PC-9 (cell line): ENCODE measurements at regions not wholly inside any gene's neighbourhood (a gene's known extent, or its start where the extent isn't known, plus 50 kb on each side); places are given as distances from the start of the nearest gene placed in this dataset.

Experiments
- BruUV-seq: library from RNA; stranded (reverse); fragments of 400-500 nt; replicated peaks from 2 replicates; lab custom pipeline; 2021; lab: Mats Ljungman, UMichigan
- CTCF ChIA-PET: fragments of 300-600 bp; sonication (Branson Sonifier 250); formaldehyde crosslinking; loops from one replicate; lab custom pipeline; 2022; ENCODE audit warnings: antibody characterized with exemption; lab: Charles Lee
- POLR2A ChIA-PET: fragments of 300-600 bp; sonication (Branson Sonifier 250); formaldehyde crosslinking; loops from one replicate; lab custom pipeline; 2022; ENCODE audit warnings: antibody characterized with exemption; ENCODE audit not compliant: unreplicated experiment; lab: Charles Lee
- DNase-seq, 2 experiments: peaks; one replicate each; pipeline versions ENCODE4 v3.0.0 to v3.0.0-alpha.2; 2015 to 2022; ENCODE audit warnings: mixed read lengths in 1 of 2
- H2AFZ ChIP-seq: fragments of 200-600 bp; sonication (generic); 2 replicates; pipeline ENCODE4 v1.8.1; 2017; ENCODE audit warnings: antibody characterized with exemption
- H3F3A ChIP-seq: fragments of 200-600 bp; sonication (generic); 2 replicates; pipeline ENCODE4 v1.8.1; 2017; ENCODE audit warnings: antibody characterized with exemption, mild to moderate bottlenecking, low read depth; ENCODE audit not compliant: insufficient read depth
- H3K27ac ChIP-seq: fragments of 200-600 bp; sonication (generic); 2 replicates; pipeline ENCODE4 v1.6.1; 2016; ENCODE audit warnings: mixed run types
- H3K27me3 ChIP-seq: fragments of 200-600 bp; sonication (generic); 2 replicates; pipeline ENCODE4 v1.6.1; 2016; ENCODE audit warnings: low read depth, mixed run types; ENCODE audit not compliant: insufficient read depth
- H3K36me3 ChIP-seq: fragments of 200-600 bp; sonication (generic); 2 replicates; pipeline ENCODE4 v1.6.1; 2016; ENCODE audit warnings: low read depth, mixed run types
- H3K4me1 ChIP-seq: fragments of 200-600 bp; sonication (generic); replicated peaks from 2 replicates; pipeline ENCODE4 v1.6.1; 2016; ENCODE audit warnings: mixed run types; ENCODE audit not compliant: insufficient read depth
- H3K4me2 ChIP-seq: fragments of 200-600 bp; sonication (generic); 2 replicates; pipeline ENCODE4 v1.6.1; 2017; ENCODE audit warnings: mixed run types
- H3K4me3 ChIP-seq: fragments of 200-600 bp; sonication (generic); 2 replicates; pipeline ENCODE4 v1.6.1; 2016; ENCODE audit warnings: mixed run types
- H3K79me2 ChIP-seq: fragments of 200-600 bp; sonication (generic); 2 replicates; pipeline ENCODE4 v1.6.1; 2017; ENCODE audit warnings: low read depth, mixed run types
- H3K9me2 ChIP-seq: fragments of 200-600 bp; sonication (generic); 2 replicates; pipeline ENCODE4 v1.8.1; 2017; ENCODE audit warnings: mild to moderate bottlenecking; ENCODE audit not compliant: insufficient read depth
- H3K9me3 ChIP-seq: fragments of 200-600 bp; sonication (generic); 2 replicates; pipeline ENCODE4 v1.8.1; 2016; ENCODE audit warnings: low read depth; ENCODE audit not compliant: insufficient read depth
- H4K20me1 ChIP-seq: fragments of 200-600 bp; sonication (generic); 2 replicates; pipeline ENCODE4 v1.8.1; 2017; ENCODE audit not compliant: insufficient read depth
- EZH2 ChIP-seq: fragments of 200-600 bp; sonication (generic); IDR thresholded peaks from 2 replicates; pipeline ENCODE4 v1.8.0; 2017; ENCODE audit warnings: antibody characterized with exemption, low read depth
- intact Hi-C: fragments of 100-400 bp; cut with micrococcal nuclease; formaldehyde crosslinking; loops from one replicate; pipeline ENCODE4 v1.10.0; 2022; ENCODE audit not compliant: unreplicated experiment
- TF ChIP-seq, protein P1 (sequence below): fragments of 200-600 bp; sonication (generic); conservative IDR thresholded peaks from 2 replicates; pipeline ENCODE4 v1.6.1; 2017; ENCODE audit warnings: mixed run types, antibody characterized with exemption, mild to moderate bottlenecking, moderate library complexity

- H3K9me3 ChIP-seq: no peaks in the 10 kb centered on the region
These were observed 133.4 kb upstream of the ACP3 start for GRCh38 chr3:132183811-132184210.

GRCh38 chr3:132187746-132188145 lies 129.5 kb upstream of the ACP3 start:
- Histone ChIP-seq H3K36me3 (no peaks in the 10 kb centered on the region), H3K9me3 (no peaks in the 10 kb centered on the region), H4K20me1 (no peaks in the 10 kb centered on the region), H3K4me3 (no peak overlapping the region), H3K27me3 (no peaks in the 10 kb centered on the region), H2AFZ (no peak overlapping the region), H3K4me1 (no peaks in the 10 kb centered on the region), H3K79me2 (no peaks in the 10 kb centered on the region), H3F3A (no peaks in the 10 kb centered on the region), H3K4me2 (no peak overlapping the region), H3K9me2 (no peaks in the 10 kb centered on the region), H3K27ac (no peak overlapping the region)
- intact Hi-C loops: loop anchor here (10.0 kb wide), 1 partner anchor 1153 kb away; no protein-coding TSS in a partner anchor
- ChIA-PET CTCF (no interaction called here), POLR2A (no interaction called here)
- no peak for DNase-seq
- TF ChIP-seq, protein P1, sequence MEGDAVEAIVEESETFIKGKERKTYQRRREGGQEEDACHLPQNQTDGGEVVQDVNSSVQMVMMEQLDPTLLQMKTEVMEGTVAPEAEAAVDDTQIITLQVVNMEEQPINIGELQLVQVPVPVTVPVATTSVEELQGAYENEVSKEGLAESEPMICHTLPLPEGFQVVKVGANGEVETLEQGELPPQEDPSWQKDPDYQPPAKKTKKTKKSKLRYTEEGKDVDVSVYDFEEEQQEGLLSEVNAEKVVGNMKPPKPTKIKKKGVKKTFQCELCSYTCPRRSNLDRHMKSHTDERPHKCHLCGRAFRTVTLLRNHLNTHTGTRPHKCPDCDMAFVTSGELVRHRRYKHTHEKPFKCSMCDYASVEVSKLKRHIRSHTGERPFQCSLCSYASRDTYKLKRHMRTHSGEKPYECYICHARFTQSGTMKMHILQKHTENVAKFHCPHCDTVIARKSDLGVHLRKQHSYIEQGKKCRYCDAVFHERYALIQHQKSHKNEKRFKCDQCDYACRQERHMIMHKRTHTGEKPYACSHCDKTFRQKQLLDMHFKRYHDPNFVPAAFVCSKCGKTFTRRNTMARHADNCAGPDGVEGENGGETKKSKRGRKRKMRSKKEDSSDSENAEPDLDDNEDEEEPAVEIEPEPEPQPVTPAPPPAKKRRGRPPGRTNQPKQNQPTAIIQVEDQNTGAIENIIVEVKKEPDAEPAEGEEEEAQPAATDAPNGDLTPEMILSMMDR: no peak
- no peak for TF ChIP-seq EZH2
- no TSS peak for BruUV-seq

More at GRCh38 chr3:132183811-132184210, 133.4 kb upstream of the ACP3 start:
- ChIA-PET POLR2A (no interaction called here), CTCF (interaction anchor here (0.6 to 1.4 kb wide), 2 partner anchors 149 to 168 kb away, joined by 3 to 4 read pairs; partner anchors contain the start of gene CPNE4)
- Histone ChIP-seq H3K79me2 (no peaks in the 10 kb centered on the region), H4K20me1 (no peaks in the 10 kb centered on the region), H3K27me3 (no peaks in the 10 kb centered on the region), H3K4me2 (no peak overlapping the region), H2AFZ (no peak overlapping the region), H3K4me3 (no peak overlapping the region), H3F3A (peaks cover 5% of the 10 kb centered on the region; the same call in 1 of the 2 replicates), H3K27ac (no peak overlapping the region), H3K36me3 (no peaks in the 10 kb centered on the region), H3K9me2 (no peaks in the 10 kb centered on the region), H3K4me1 (peaks cover 10% of the 10 kb centered on the region; the same call in 1 of the 2 replicates)
- no peak for DNase-seq
- TF ChIP-seq EZH2: no peak
- TF ChIP-seq, protein P1: no peak
- intact Hi-C loops: loop anchor here (5.0 to 10.0 kb wide), 2 partner anchors 158 to 1149 kb away; no protein-coding TSS in a partner anchor
- no TSS peak for BruUV-seq

GRCh38 chr3:132189601-132190000 lies 127.6 kb upstream of the ACP3 start:
- DNase-seq: no peak
- CTCF ChIA-PET: no interaction called here
- no TSS peak for BruUV-seq
- H3K9me2 ChIP-seq: no peaks in the 10 kb centered on the region
- H3K4me1 ChIP-seq: no peaks in the 10 kb centered on the region
- POLR2A ChIA-PET: interaction anchor here (0.6 kb wide), 1 partner anchor 54 kb away, joined by 3 read pairs; no protein-coding TSS in a partner anchor
- no peak overlapping the region for H3K4me2 ChIP-seq
- TF ChIP-seq EZH2: no peak
- TF ChIP-seq, protein P1: no peak
- no peak overlapping the region for H3K4me3 ChIP-seq
- H3K36me3 ChIP-seq: no peaks in the 10 kb centered on the region
- no peak overlapping the region for H3K27ac ChIP-seq
- H4K20me1 ChIP-seq: no peaks in the 10 kb centered on the region
- no peaks in the 10 kb centered on the region for H3K9me3 ChIP-seq
- no peaks in the 10 kb centered on the region for H3K27me3 ChIP-seq
- no peaks in the 10 kb centered on the region for H3F3A ChIP-seq
- H3K79me2 ChIP-seq: no peaks in the 10 kb centered on the region
- intact Hi-C loops: loop anchor here (10.0 kb wide), 1 partner anchor 1155 kb away; no protein-coding TSS in a partner anchor
- no peak overlapping the region for H2AFZ ChIP-seq
